ENCODE measurements at regions not wholly inside any gene's neighbourhood (a gene's known extent, or its start where the extent isn't known, plus 50 kb on each side); places are given as distances from the start of the nearest gene placed in this dataset.
"Not testable (repeated sequence)": the region's sequence is repeated elsewhere in the genome, so short reads cannot be mapped to it uniquely, and the experiment has no call there.

GRCh38 chr1:99546432-99547416, 99.2 kb upstream of the PALMD start:
- no peak for DNase-seq

- DNase-seq: no peak
These were observed 96.8 kb upstream of the PALMD start for GRCh38 chr1:99548943-99549605.

GRCh38 chr1:99550198-99550597, 95.7 kb upstream of the PALMD start:
- no peak for DNase-seq

- no peak for DNase-seq
These were observed 93.9 kb upstream of the PALMD start for GRCh38 chr1:99551812-99552614.

GRCh38 chr1:99553301-99553700, 92.6 kb upstream of the PALMD start:
- no peak for DNase-seq

- not testable (repeated sequence) for DNase-seq
These were observed 92.1 kb upstream of the PALMD start for GRCh38 chr1:99553819-99554218.

GRCh38 chr1:99554727-99555126, 91.2 kb upstream of the PALMD start:
- DNase-seq: no peak

- no peak for DNase-seq
These were observed 88.2 kb upstream of the PALMD start for GRCh38 chr1:99557546-99558202.

- DNase-seq: no peak
These were observed 86.7 kb upstream of the PALMD start for GRCh38 chr1:99559166-99559565.

- no peak for DNase-seq
These were observed 85.5 kb upstream of the PALMD start for GRCh38 chr1:99560207-99561040.

GRCh38 chr1:99561952-99562351, 84.0 kb upstream of the PALMD start:
- no peak for DNase-seq

- no peak for DNase-seq
These were observed 80.2 kb upstream of the PALMD start for GRCh38 chr1:99565606-99566289.

- DNase-seq: no peak
These were observed 79.5 kb upstream of the PALMD start for GRCh38 chr1:99566290-99567021.

GRCh38 chr1:99570486-99571089, 75.3 kb upstream of the PALMD start:
- DNase-seq: no peak

- no peak for DNase-seq
These were observed 74.7 kb upstream of the PALMD start for GRCh38 chr1:99571092-99571734.

- no peak for DNase-seq
These were observed 72.3 kb upstream of the PALMD start for GRCh38 chr1:99573431-99574217.

GRCh38 chr1:99577313-99577712, 68.6 kb upstream of the PALMD start:
- DNase-seq: no peak

- no peak for DNase-seq
These were observed 66.2 kb upstream of the PALMD start for GRCh38 chr1:99579691-99580172.

All from CD4-positive, alpha-beta T cell treated with Interleukin-4 for 1 hour (primary cell).